Calu3 (cell line): ENCODE measurements at regions not wholly inside any gene's neighbourhood (a gene's known extent, or its start where the extent isn't known, plus 50 kb on each side); places are given as distances from the start of the nearest gene placed in this dataset.

ENCODE experiments used
- BruUV-seq: library from RNA; stranded (reverse); fragments of 400-500 nt; replicated peaks from 2 replicates; lab custom pipeline; 2021; lab: Mats Ljungman, UMichigan
- CTCF ChIA-PET: fragments of 300-600 bp; sonication (Branson Sonifier 250); formaldehyde crosslinking; loops from one replicate; lab custom pipeline; 2022; ENCODE audit warnings: antibody characterized with exemption; lab: Charles Lee
- DNase-seq: peaks from one replicate; pipeline ENCODE4 v3.0.0; 2022
- H3K27ac Mint-ChIP-seq: one replicate; pipeline ENCODE4 v1.8.0; 2022; ENCODE audit warnings: mixed read lengths; ENCODE audit not compliant: unreplicated experiment
- H3K27me3 Mint-ChIP-seq: one replicate; pipeline ENCODE4 v1.8.0; 2022; ENCODE audit warnings: mixed read lengths; ENCODE audit not compliant: unreplicated experiment
- H3K36me3 Mint-ChIP-seq: one replicate; pipeline ENCODE4 v1.8.0; 2022; ENCODE audit warnings: mild to moderate bottlenecking, moderate library complexity, mixed read lengths; ENCODE audit not compliant: insufficient read depth, unreplicated experiment
- H3K4me1 Mint-ChIP-seq: one replicate; pipeline ENCODE4 v1.8.0; 2022; ENCODE audit warnings: mild to moderate bottlenecking, low read depth, mixed read lengths; ENCODE audit not compliant: unreplicated experiment
- H3K4me3 Mint-ChIP-seq: one replicate; pipeline ENCODE4 v1.8.0; 2022; ENCODE audit warnings: mild to moderate bottlenecking, low read depth, moderate library complexity, mixed read lengths; ENCODE audit not compliant: unreplicated experiment
- H3K9me3 Mint-ChIP-seq: one replicate; pipeline ENCODE4 v1.8.0; 2022; ENCODE audit warnings: low read depth, mixed read lengths; ENCODE audit not compliant: unreplicated experiment
- intact Hi-C: fragments of 100-400 bp; cut with micrococcal nuclease; formaldehyde crosslinking; loops from one replicate; pipeline ENCODE4 v1.10.0; 2022; ENCODE audit not compliant: unreplicated experiment
- TF ChIP-seq, protein P1 (sequence below): fragments of 200-600 bp; IDR thresholded peaks from one replicate; pipeline ENCODE4 v1.8.0; 2022; ENCODE audit warnings: antibody characterized with exemption; ENCODE audit not compliant: unreplicated experiment

GRCh38 chr10:2670864-2671263 lies 396.5 kb upstream of the PFKP start:
- Mint-ChIP-seq H3K27me3 (no peaks in the 10 kb centered on the region), H3K4me1 (no peaks in the 10 kb centered on the region), H3K4me3 (no peak overlapping the region), H3K27ac (no peak overlapping the region), H3K9me3 (peaks cover 11% of the 10 kb centered on the region), H3K36me3 (no peaks in the 10 kb centered on the region)
- intact Hi-C loops: no loop called here
- no TSS peak for BruUV-seq
- CTCF ChIA-PET: no interaction called here
- TF ChIP-seq, protein P1, sequence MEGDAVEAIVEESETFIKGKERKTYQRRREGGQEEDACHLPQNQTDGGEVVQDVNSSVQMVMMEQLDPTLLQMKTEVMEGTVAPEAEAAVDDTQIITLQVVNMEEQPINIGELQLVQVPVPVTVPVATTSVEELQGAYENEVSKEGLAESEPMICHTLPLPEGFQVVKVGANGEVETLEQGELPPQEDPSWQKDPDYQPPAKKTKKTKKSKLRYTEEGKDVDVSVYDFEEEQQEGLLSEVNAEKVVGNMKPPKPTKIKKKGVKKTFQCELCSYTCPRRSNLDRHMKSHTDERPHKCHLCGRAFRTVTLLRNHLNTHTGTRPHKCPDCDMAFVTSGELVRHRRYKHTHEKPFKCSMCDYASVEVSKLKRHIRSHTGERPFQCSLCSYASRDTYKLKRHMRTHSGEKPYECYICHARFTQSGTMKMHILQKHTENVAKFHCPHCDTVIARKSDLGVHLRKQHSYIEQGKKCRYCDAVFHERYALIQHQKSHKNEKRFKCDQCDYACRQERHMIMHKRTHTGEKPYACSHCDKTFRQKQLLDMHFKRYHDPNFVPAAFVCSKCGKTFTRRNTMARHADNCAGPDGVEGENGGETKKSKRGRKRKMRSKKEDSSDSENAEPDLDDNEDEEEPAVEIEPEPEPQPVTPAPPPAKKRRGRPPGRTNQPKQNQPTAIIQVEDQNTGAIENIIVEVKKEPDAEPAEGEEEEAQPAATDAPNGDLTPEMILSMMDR: no peak
- no peak for DNase-seq

DNA sequence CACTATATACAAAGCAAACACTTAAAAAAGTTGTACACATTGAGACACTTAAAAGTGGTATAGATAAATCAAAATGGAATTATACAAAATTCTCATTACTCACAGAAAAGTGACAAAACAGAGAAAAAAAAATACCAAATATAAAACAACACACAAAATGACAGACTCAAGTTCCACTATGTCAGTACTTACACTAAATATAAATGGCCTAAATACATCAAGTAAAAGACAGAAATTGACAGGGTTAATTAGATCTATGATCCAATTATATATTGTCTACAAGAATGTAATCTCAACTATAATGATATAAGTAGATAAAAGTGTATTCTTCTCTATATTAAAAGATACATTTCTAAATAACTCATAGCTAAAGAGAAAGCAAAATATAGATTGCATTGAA lies 401.6 kb upstream of the PFKP start:
- H3K4me1 Mint-ChIP-seq: no peaks in the 10 kb centered on the region
- H3K36me3 Mint-ChIP-seq: no peaks in the 10 kb centered on the region
- intact Hi-C loops: no loop called here
- peaks cover 7% of the 10 kb centered on the region for H3K9me3 Mint-ChIP-seq
- H3K27me3 Mint-ChIP-seq: no peaks in the 10 kb centered on the region
- no TSS peak for BruUV-seq
- no peak for DNase-seq
- no peak overlapping the region for H3K4me3 Mint-ChIP-seq
- TF ChIP-seq, protein P1: no peak
- CTCF ChIA-PET: no interaction called here
- no peak overlapping the region for H3K27ac Mint-ChIP-seq

DNA sequence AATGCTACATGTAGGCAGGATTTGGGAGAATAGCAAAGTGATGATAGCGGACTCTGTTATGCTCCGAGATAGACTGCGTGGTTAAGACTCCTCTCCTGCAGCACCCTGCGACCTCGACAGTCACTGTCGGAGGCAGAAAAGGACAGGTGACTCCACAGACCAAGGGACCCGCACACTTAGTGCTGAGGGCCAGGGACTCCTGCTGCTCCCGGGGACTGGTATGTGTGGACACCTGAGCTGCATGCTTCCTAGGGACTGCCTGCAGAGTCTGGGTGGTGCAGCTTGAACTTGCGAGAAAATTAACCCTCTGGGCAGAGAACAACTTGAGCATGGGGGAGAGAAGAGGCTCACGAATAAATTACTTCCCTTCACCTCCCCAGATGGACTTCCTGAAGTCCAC lies 407.1 kb upstream of the PFKP start:
- no peaks in the 10 kb centered on the region for H3K27me3 Mint-ChIP-seq
- H3K4me1 Mint-ChIP-seq: no peaks in the 10 kb centered on the region

DNA sequence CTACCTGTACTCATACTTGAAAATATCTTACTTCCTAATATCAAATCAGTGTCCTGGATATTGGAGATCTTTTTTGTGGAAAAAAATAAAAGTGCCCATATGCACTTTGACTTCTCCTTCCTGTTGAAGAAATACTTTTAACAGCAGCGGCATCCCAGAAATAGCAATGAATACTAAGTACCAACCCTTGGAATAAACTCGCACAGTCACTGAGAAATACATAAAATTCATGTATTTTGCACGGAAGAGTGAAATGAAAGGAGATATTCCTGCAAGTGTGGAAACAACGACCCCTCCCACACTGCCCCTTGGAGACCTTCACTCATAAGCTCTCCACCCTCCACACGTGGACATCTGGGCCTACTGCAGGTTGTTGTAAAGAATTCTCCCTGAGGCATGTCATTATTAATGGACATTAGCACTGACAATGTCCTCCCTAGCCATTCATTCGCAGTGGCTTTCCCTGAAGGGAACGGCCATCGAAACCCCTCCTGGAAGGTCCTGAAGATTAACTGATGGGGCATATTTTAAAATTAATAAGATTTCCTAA lies 407.6 kb upstream of the PFKP start:
- no TSS peak for BruUV-seq
- no peak for DNase-seq
- H3K36me3 Mint-ChIP-seq: no peaks in the 10 kb centered on the region
- TF ChIP-seq, protein P1: no peak
- no peaks in the 10 kb centered on the region for H3K27me3 Mint-ChIP-seq
- H3K27ac Mint-ChIP-seq: no peak overlapping the region
- H3K4me3 Mint-ChIP-seq: no peak overlapping the region
- no peaks in the 10 kb centered on the region for H3K4me1 Mint-ChIP-seq
- intact Hi-C loops: no loop called here
- peaks cover 7% of the 10 kb centered on the region for H3K9me3 Mint-ChIP-seq
- CTCF ChIA-PET: no interaction called here

More for the DNA sequence above, 407.1 kb upstream of the PFKP start:
- no TSS peak for BruUV-seq
- Mint-ChIP-seq H3K4me3 (no peak overlapping the region), H3K36me3 (no peaks in the 10 kb centered on the region), H3K27ac (peak overlapping the region; percentile 48), H3K9me3 (peaks cover 9% of the 10 kb centered on the region)
- TF ChIP-seq, protein P1: no peak
- CTCF ChIA-PET: no interaction called here
- intact Hi-C loops: no loop called here
- DNase-seq: no peak
